Dedifferentiated amniotic fluid mesenchymal stem cell (primary cell): ENCODE measurements at regions not wholly inside any gene's neighbourhood (a gene's known extent, or its start where the extent isn't known, plus 50 kb on each side); places are given as distances from the start of the nearest gene placed in this dataset.

Source experiments
- DNase-seq: peaks from one replicate; pipeline ENCODE4 v3.0.0-alpha.2; 2016; ENCODE audit errors: extremely low spot score

- no peak for DNase-seq
Observed at GRCh38 chr10:4121502-4122380, 336.7 kb upstream of the KLF6 start.

GRCh38 chr10:4120096-4120853, 335.3 kb upstream of the KLF6 start:
- no peak for DNase-seq

- no peak for DNase-seq
Observed at GRCh38 chr10:4119107-4119506, 334.1 kb upstream of the KLF6 start.

- DNase-seq: no peak
Observed at GRCh38 chr10:4117604-4118003, 332.6 kb upstream of the KLF6 start.

GRCh38 chr10:4111643-4112042, 326.6 kb upstream of the KLF6 start:
- no peak for DNase-seq

- DNase-seq: no peak
Observed at GRCh38 chr10:4109469-4109868, 324.5 kb upstream of the KLF6 start.

- no peak for DNase-seq
Observed at GRCh38 chr10:4108693-4109092, 323.7 kb upstream of the KLF6 start.

- DNase-seq: no peak
Observed at GRCh38 chr10:4107285-4107851, 322.4 kb upstream of the KLF6 start.

- no peak for DNase-seq
Observed at GRCh38 chr10:4103603-4104002, 318.6 kb upstream of the KLF6 start.

- no peak for DNase-seq
Observed at GRCh38 chr10:4102802-4103344, 317.9 kb upstream of the KLF6 start.

GRCh38 chr10:4101918-4102654, 317.1 kb upstream of the KLF6 start:
- DNase-seq: no peak

- DNase-seq: no peak
Observed at GRCh38 chr10:4100380-4100779, 315.4 kb upstream of the KLF6 start.

- DNase-seq: no peak
Observed at GRCh38 chr10:4099202-4099601, 314.2 kb upstream of the KLF6 start.

GRCh38 chr10:4095166-4095917, 310.3 kb upstream of the KLF6 start:
- DNase-seq: no peak

- DNase-seq: no peak
Observed at GRCh38 chr10:4094751-4095150, 309.7 kb upstream of the KLF6 start.

GRCh38 chr10:4093438-4093837, 308.4 kb upstream of the KLF6 start:
- DNase-seq: no peak

GRCh38 chr10:4088354-4089066, 303.5 kb upstream of the KLF6 start:
- DNase-seq: no peak

GRCh38 chr10:4086131-4086898, 301.3 kb upstream of the KLF6 start:
- DNase-seq: no peak

- DNase-seq: no peak
Observed at GRCh38 chr10:4083509-4084003, 298.5 kb upstream of the KLF6 start.
